Liver (tissue), 8 donors: ENCODE measurements at regions not wholly inside any gene's neighbourhood (a gene's known extent, or its start where the extent isn't known, plus 50 kb on each side); places are given as distances from the start of the nearest gene placed in this dataset.

Source experiments
- DNase-seq: peaks from one replicate; pipeline ENCODE4 v3.0.0-alpha.2; 2017; ENCODE audit warnings: low spot score
- H3K27ac ChIP-seq, 2 donors: one replicate each; pipeline ENCODE4 v1.7.0; 2013; ENCODE audit warnings: inconsistent platforms in 2 of 2, low read length in 2 of 2, control low read depth in 1 of 2, low read depth in 1 of 2, mild to moderate bottlenecking in 1 of 2
- H3K27me3 ChIP-seq, 4 donors: one replicate each; pipeline versions ENCODE4 v1.6.1 to v1.7.0; 2013; ENCODE audit warnings: low read length in 3 of 4, inconsistent platforms in 1 of 4, mild to moderate bottlenecking in 1 of 4, moderate library complexity in 1 of 4; ENCODE audit not compliant: control insufficient read depth in 4 of 4, insufficient read depth in 4 of 4
- H3K36me3 ChIP-seq, 4 donors: one replicate each; pipeline versions ENCODE4 v1.6.1 to v1.7.0; 2013; ENCODE audit warnings: low read length in 3 of 4, mild to moderate bottlenecking in 3 of 4, low read depth in 1 of 4, moderate library complexity in 1 of 4; ENCODE audit not compliant: control insufficient read depth in 4 of 4, insufficient read depth in 3 of 4
- H3K4me1 ChIP-seq, 4 donors: one replicate each; pipeline versions ENCODE4 v1.6.1 to v1.7.0; 2013; ENCODE audit warnings: low read length in 3 of 4, mild to moderate bottlenecking in 3 of 4, moderate library complexity in 1 of 4; ENCODE audit not compliant: control insufficient read depth in 4 of 4, insufficient read depth in 4 of 4
- H3K4me3 ChIP-seq, 3 donors: one replicate each; pipeline versions ENCODE4 v1.6.1 to v1.7.0; 2013; ENCODE audit warnings: low read length in 3 of 3, control low read depth in 1 of 3, low read depth in 1 of 3, mild to moderate bottlenecking in 1 of 3
- H3K9ac ChIP-seq, 2 donors: one replicate each; pipeline ENCODE4 v1.7.0; 2013; ENCODE audit warnings: low read length in 2 of 2, mild to moderate bottlenecking in 2 of 2, moderate library complexity in 2 of 2, control low read depth in 1 of 2, low read depth in 1 of 2
- H3K9me3 ChIP-seq, 4 donors: one replicate each; pipeline versions ENCODE4 v1.6.1 to v1.7.0; 2013; ENCODE audit warnings: low read length in 3 of 4; ENCODE audit not compliant: control insufficient read depth in 4 of 4
- EGR1 ChIP-seq, 2 donors: IDR thresholded peaks; 2 replicates each; pipeline ENCODE4 v1.6.1; 2016 to 2018; ENCODE audit warnings: antibody characterized with exemption in 2 of 2, low read depth in 2 of 2
- FOXA1 ChIP-seq: IDR thresholded peaks from 2 replicates; pipeline ENCODE4 v1.6.1; 2016; ENCODE audit warnings: antibody characterized with exemption
- FOXA2 ChIP-seq: IDR thresholded peaks from 2 replicates; pipeline ENCODE4 v1.6.1; 2016; ENCODE audit warnings: antibody characterized with exemption
- GABPA ChIP-seq, 2 donors: IDR thresholded peaks in 1 of 2; conservative IDR thresholded peaks in 1 of 2; 2 replicates each; pipeline ENCODE4 v1.6.1; 2016; ENCODE audit warnings: antibody characterized with exemption in 2 of 2, mild to moderate bottlenecking in 1 of 2, moderate library complexity in 1 of 2
- HNF4A ChIP-seq, 2 donors: conservative IDR thresholded peaks; 2 replicates each; pipeline ENCODE4 v1.6.1; 2016; ENCODE audit warnings: antibody characterized with exemption in 2 of 2, mild to moderate bottlenecking in 2 of 2
- HNF4G ChIP-seq: IDR thresholded peaks from 2 replicates; pipeline ENCODE4 v1.6.1; 2016; ENCODE audit warnings: antibody characterized with exemption
- JUND ChIP-seq, 2 donors: IDR thresholded peaks; 2 replicates each; pipeline ENCODE4 v1.6.1; 2016; ENCODE audit warnings: antibody characterized with exemption in 2 of 2
- NR2F2 ChIP-seq: IDR thresholded peaks from 2 replicates; pipeline ENCODE4 v1.6.1; 2016; ENCODE audit warnings: antibody characterized with exemption
- RAD21 ChIP-seq, 2 donors: IDR thresholded peaks; 2 replicates each; pipeline ENCODE4 v1.6.1; 2016; ENCODE audit warnings: antibody characterized with exemption in 2 of 2, mild to moderate bottlenecking in 2 of 2
- RXRA ChIP-seq, 2 donors: IDR thresholded peaks; 2 replicates each; pipeline ENCODE4 v1.6.1; 2017 to 2018; ENCODE audit warnings: antibody characterized with exemption in 2 of 2, mild to moderate bottlenecking in 1 of 2
- SP1 ChIP-seq: IDR thresholded peaks from 2 replicates; pipeline ENCODE4 v1.6.1; 2018; ENCODE audit warnings: antibody characterized with exemption, mild to moderate bottlenecking
- TAF1 ChIP-seq: conservative IDR thresholded peaks from 2 replicates; pipeline ENCODE4 v1.6.1; 2016; ENCODE audit warnings: antibody characterized with exemption, mild to moderate bottlenecking
- YY1 ChIP-seq: IDR thresholded peaks from 2 replicates; pipeline ENCODE4 v1.6.1; 2016; ENCODE audit warnings: antibody characterized with exemption, mild to moderate bottlenecking
- WGBS: extraction: QIAGEN DNeasy Blood & Tissue Kit; methylation state at CpG from one replicate; pipeline ENCODE4 v1.1.7; 2013; 5-methylcytosine and 5-hydroxymethylcytosine counted together
- TF ChIP-seq, protein P1 (sequence below): IDR thresholded peaks from 2 replicates; pipeline ENCODE4 v1.6.1; 2016; ENCODE audit warnings: antibody characterized with exemption, mild to moderate bottlenecking
- TF ChIP-seq, protein P2 (sequence below): fragments of 150-350 bp; IDR thresholded peaks from 2 replicates; pipeline ENCODE4 v1.5.1; 2017; ENCODE audit warnings: improper control_type of control experiment, low read depth, low read length; ENCODE audit not compliant: missing input control
- TF ChIP-seq, protein P3 (sequence below): IDR thresholded peaks from 2 replicates; pipeline ENCODE4 v1.6.1; 2016; ENCODE audit warnings: antibody characterized with exemption
- TF ChIP-seq, protein P4 (sequence below): IDR thresholded peaks from 2 replicates; pipeline ENCODE4 v1.6.1; 2016; ENCODE audit warnings: antibody characterized with exemption
- donor health status: healthy.
- donor health status: healthy.
- donor health status: healthy.
- donor health status: healthy.
- donor health status: healthy.

DNA sequence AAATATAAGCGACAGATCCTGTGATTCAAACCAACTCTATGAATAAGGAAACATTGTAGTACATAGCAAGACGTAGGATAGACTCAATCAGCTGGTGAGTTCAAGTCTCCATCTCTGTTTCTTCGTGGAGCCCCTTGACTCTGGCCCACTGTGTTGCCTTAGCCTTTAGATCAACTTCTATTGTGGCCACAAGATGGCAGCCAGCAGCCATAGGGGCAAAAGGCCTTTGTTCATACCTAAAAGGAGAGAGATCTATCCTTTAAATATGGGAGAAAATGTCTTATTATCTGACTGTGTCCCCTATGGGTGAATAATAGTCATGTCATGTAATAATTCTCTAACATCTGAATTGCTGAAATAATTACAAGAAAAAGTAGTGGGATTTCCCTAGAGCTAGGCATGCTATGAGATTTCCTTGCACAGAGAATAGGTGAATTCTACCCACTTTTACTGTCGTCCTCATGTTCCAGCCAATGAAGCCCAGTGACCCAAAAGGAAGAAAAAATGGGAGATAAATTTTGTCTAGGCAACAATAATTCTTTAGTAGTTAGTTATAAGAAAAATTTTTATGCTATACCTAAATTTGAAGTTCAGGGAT is 129.4 kb downstream of the PCDH20 start (continued):
- TF ChIP-seq, protein P1, sequence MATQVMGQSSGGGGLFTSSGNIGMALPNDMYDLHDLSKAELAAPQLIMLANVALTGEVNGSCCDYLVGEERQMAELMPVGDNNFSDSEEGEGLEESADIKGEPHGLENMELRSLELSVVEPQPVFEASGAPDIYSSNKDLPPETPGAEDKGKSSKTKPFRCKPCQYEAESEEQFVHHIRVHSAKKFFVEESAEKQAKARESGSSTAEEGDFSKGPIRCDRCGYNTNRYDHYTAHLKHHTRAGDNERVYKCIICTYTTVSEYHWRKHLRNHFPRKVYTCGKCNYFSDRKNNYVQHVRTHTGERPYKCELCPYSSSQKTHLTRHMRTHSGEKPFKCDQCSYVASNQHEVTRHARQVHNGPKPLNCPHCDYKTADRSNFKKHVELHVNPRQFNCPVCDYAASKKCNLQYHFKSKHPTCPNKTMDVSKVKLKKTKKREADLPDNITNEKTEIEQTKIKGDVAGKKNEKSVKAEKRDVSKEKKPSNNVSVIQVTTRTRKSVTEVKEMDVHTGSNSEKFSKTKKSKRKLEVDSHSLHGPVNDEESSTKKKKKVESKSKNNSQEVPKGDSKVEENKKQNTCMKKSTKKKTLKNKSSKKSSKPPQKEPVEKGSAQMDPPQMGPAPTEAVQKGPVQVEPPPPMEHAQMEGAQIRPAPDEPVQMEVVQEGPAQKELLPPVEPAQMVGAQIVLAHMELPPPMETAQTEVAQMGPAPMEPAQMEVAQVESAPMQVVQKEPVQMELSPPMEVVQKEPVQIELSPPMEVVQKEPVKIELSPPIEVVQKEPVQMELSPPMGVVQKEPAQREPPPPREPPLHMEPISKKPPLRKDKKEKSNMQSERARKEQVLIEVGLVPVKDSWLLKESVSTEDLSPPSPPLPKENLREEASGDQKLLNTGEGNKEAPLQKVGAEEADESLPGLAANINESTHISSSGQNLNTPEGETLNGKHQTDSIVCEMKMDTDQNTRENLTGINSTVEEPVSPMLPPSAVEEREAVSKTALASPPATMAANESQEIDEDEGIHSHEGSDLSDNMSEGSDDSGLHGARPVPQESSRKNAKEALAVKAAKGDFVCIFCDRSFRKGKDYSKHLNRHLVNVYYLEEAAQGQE = no peak
- TF ChIP-seq TAF1 = no peak
- TF ChIP-seq RAD21 (IDR thresholded peaks at IDR 0.05) = peak; percentile 65 to 74
- no peak for TF ChIP-seq FOXA2
- TF ChIP-seq JUND (IDR thresholded peaks at IDR 0.05) = no peak
- no peak for TF ChIP-seq GABPA (IDR thresholded peaks at IDR 0.05 in 1 of 2, conservative IDR thresholded peaks at IDR 0.05 in 1 of 2)
- no peak for TF ChIP-seq HNF4A (conservative IDR thresholded peaks at IDR 0.05)
- TF ChIP-seq EGR1 (IDR thresholded peaks at IDR 0.05; ENCODE audit: low read depth in 2 of 2) = no peak
- no peak for TF ChIP-seq RXRA (IDR thresholded peaks at IDR 0.05)
- no peak for TF ChIP-seq SP1
- no peak for TF ChIP-seq YY1

DNA sequence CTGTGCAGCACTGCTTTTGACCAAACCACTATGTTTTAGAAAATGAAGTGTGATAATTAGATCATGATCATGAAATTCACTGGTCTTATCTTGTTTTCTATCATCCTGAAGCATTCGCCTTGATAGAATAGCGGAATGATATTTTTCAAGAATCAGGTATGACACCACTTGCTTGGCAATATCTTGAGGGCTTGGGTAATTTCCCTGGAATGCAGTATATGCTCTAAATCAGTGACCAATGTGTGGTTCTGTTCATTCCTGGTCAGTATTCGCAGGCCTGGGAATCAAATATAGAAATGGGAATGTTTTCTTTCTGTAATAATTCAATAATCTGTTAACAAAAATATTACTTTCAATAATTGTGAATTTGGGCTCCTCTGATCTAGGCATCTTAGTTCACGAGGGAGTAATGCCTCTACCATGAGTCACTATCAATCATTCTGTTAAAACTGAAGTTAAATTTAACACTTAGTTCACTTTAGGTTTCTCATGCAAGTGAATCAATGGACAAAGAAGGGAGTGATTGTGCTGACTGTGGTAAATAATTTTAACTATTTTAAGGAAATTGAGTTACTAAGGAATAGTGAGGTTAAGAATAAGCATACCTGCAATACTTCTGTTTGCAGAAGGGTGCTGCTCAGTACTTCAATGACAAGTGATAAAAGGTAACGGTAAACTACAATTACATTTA is 137.9 kb downstream of the PCDH20 start:
- TF ChIP-seq JUND (IDR thresholded peaks at IDR 0.05) (no peak), RXRA (IDR thresholded peaks at IDR 0.05) (no peak), NR2F2 (no peak), HNF4A (conservative IDR thresholded peaks at IDR 0.05) (no peak), EGR1 (IDR thresholded peaks at IDR 0.05; ENCODE audit: low read depth in 2 of 2) (no peak)
- TF ChIP-seq, protein P2, sequence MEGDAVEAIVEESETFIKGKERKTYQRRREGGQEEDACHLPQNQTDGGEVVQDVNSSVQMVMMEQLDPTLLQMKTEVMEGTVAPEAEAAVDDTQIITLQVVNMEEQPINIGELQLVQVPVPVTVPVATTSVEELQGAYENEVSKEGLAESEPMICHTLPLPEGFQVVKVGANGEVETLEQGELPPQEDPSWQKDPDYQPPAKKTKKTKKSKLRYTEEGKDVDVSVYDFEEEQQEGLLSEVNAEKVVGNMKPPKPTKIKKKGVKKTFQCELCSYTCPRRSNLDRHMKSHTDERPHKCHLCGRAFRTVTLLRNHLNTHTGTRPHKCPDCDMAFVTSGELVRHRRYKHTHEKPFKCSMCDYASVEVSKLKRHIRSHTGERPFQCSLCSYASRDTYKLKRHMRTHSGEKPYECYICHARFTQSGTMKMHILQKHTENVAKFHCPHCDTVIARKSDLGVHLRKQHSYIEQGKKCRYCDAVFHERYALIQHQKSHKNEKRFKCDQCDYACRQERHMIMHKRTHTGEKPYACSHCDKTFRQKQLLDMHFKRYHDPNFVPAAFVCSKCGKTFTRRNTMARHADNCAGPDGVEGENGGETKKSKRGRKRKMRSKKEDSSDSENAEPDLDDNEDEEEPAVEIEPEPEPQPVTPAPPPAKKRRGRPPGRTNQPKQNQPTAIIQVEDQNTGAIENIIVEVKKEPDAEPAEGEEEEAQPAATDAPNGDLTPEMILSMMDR = no peak
- Histone ChIP-seq H3K4me1 (no peaks in the 10 kb centered on the region), H3K9ac (no peak overlapping the region)

DNA sequence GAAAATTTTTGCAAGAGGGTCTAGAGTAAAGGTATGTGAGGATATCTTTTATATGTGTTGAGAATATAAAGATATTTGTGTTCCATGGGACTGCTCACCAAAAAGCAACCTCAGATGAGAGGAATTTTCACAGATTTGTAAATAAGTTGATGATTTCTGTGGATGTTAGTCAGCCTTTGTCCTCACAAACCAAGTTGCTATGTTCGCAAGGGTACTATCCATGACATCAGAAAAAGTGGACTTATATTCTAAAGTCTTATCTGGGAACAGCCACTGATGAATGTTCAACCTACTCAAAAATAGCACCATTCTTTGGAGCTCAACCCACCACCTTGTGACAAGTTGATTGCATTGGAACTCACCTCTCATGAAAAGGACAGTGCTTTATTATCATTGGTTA is 138.6 kb downstream of the PCDH20 start:
- 86% methylated on average over 1 of the region's 1 CpG for WGBS
- TF ChIP-seq HNF4G = no peak
- TF ChIP-seq GABPA (IDR thresholded peaks at IDR 0.05 in 1 of 2, conservative IDR thresholded peaks at IDR 0.05 in 1 of 2) = no peak
- no peak for TF ChIP-seq FOXA2
- TF ChIP-seq JUND (IDR thresholded peaks at IDR 0.05) = no peak
- TF ChIP-seq, protein P3, sequence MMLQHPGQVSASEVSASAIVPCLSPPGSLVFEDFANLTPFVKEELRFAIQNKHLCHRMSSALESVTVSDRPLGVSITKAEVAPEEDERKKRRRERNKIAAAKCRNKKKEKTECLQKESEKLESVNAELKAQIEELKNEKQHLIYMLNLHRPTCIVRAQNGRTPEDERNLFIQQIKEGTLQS = no peak
- TF ChIP-seq NR2F2 = no peak
- no peak for TF ChIP-seq SP1
- TF ChIP-seq, protein P4, sequence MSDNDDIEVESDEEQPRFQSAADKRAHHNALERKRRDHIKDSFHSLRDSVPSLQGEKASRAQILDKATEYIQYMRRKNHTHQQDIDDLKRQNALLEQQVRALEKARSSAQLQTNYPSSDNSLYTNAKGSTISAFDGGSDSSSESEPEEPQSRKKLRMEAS = no peak
- no peak for TF ChIP-seq YY1
- TF ChIP-seq, protein P1 = no peak
- no peak for TF ChIP-seq FOXA1
- H3K4me1 ChIP-seq = no peaks in the 10 kb centered on the region
- no peak overlapping the region for H3K9ac ChIP-seq
- no peak overlapping the region for H3K4me3 ChIP-seq
- no peak overlapping the region for H3K27ac ChIP-seq
- H3K27me3 ChIP-seq = no peaks in the 10 kb centered on the region
- no peaks in the 10 kb centered on the region for H3K9me3 ChIP-seq
- no peaks in the 10 kb centered on the region for H3K36me3 ChIP-seq
- no peak for DNase-seq

More for the DNA sequence above, 137.9 kb downstream of the PCDH20 start:
- 74% methylated on average over 5 of the region's 5 CpGs for WGBS
- H3K36me3 ChIP-seq = no peaks in the 10 kb centered on the region
- no peak overlapping the region for H3K4me3 ChIP-seq
- no peaks in the 10 kb centered on the region for H3K9me3 ChIP-seq
- H3K27ac ChIP-seq = no peak overlapping the region
- H3K27me3 ChIP-seq = no peaks in the 10 kb centered on the region
- no peak for DNase-seq
